ENCODE measurements at regions not wholly inside any gene's neighbourhood (a gene's known extent, or its start where the extent isn't known, plus 50 kb on each side); places are given as distances from the start of the nearest gene placed in this dataset.

- no peak for TF ChIP-seq CTCF (IDR thresholded peaks at IDR 0.05; ENCODE audit: control insufficient read depth, extremely low read depth, insufficient read depth)
- no peak for DNase-seq (ENCODE audit: low read depth)
- no peak overlapping the region for H3K4me3 ChIP-seq (ENCODE audit: low read depth, low read length)
Measured at GRCh38 chr1:101075926-101076325, 50.3 kb upstream of the DPH5 start.

Measured in LNCaP clone FGC (cell line).